Glutamatergic neuron (in vitro differentiated cells): ENCODE measurements at regions not wholly inside any gene's neighbourhood (a gene's known extent, or its start where the extent isn't known, plus 50 kb on each side); places are given as distances from the start of the nearest gene placed in this dataset.
"Not testable (repeated sequence)": the region's sequence is repeated elsewhere in the genome, so short reads cannot be mapped to it uniquely, and the experiment has no call there.

Experiments
- DNase-seq: peaks from one replicate; pipeline ENCODE4 v3.0.0; 2022
- H3K27ac Mint-ChIP-seq: one replicate; pipeline ENCODE4 v1.8.0; 2020; ENCODE audit warnings: mild to moderate bottlenecking, mixed read lengths, inconsistent platforms; ENCODE audit not compliant: unreplicated experiment
- H3K27me3 Mint-ChIP-seq: one replicate; pipeline ENCODE4 v1.8.0; 2020; ENCODE audit warnings: mild to moderate bottlenecking, moderate library complexity, mixed read lengths, inconsistent platforms; ENCODE audit not compliant: unreplicated experiment
- H3K36me3 Mint-ChIP-seq: one replicate; pipeline ENCODE4 v1.8.0; 2020; ENCODE audit warnings: mild to moderate bottlenecking, mixed read lengths, inconsistent platforms; ENCODE audit not compliant: unreplicated experiment
- H3K4me1 Mint-ChIP-seq: one replicate; pipeline ENCODE4 v1.8.0; 2020; ENCODE audit warnings: mild to moderate bottlenecking, low read depth, mixed read lengths, inconsistent platforms; ENCODE audit not compliant: unreplicated experiment
- H3K4me3 Mint-ChIP-seq: one replicate; pipeline ENCODE4 v1.8.0; 2020; ENCODE audit warnings: mild to moderate bottlenecking, mixed read lengths, inconsistent platforms; ENCODE audit not compliant: unreplicated experiment
- H3K9me3 Mint-ChIP-seq: one replicate; pipeline ENCODE4 v1.8.0; 2020; ENCODE audit warnings: mild to moderate bottlenecking, moderate library complexity, mixed read lengths, inconsistent platforms; ENCODE audit not compliant: unreplicated experiment
- CTCF ChIP-seq: fragments of 200-600 bp; sonication (generic); IDR thresholded peaks from one replicate; pipeline ENCODE4 v1.5.0; 2021; ENCODE audit not compliant: partially characterized antibody, unreplicated experiment

GRCh38 chr3:90182291-90182976, 1075.0 kb downstream of the EPHA3 start:
- DNase-seq = peak; percentile 16

DNA sequence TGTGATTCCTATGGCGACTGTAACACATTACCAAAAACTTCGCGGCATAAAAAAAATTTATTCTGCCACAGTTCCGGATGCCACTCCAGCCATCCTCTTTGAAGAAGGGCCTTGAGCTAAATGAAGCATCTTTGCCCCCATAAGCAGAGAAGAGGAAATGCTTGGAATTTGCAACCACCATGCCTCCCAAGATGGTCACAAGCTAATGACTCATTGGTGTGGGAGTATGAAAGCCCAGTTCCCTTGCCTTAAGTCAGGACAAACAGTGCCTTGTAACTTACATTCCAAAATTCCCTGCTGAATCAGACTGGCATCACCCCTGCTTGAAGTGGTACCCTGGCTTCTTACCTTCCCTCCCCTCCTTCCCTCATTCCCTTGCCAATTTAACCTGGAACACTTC, 1077.4 kb downstream of the EPHA3 start:
- peaks cover 2% of the 10 kb centered on the region for H3K9me3 Mint-ChIP-seq
- H3K4me1 Mint-ChIP-seq = no peaks in the 10 kb centered on the region
- no peak for DNase-seq
- H3K27me3 Mint-ChIP-seq = no peaks in the 10 kb centered on the region
- H3K4me3 Mint-ChIP-seq = no peak overlapping the region
- H3K36me3 Mint-ChIP-seq = no peaks in the 10 kb centered on the region
- no peak for TF ChIP-seq CTCF
- H3K27ac Mint-ChIP-seq = no peak overlapping the region

More at GRCh38 chr3:90182291-90182976, 1075.0 kb downstream of the EPHA3 start:
- H3K36me3 Mint-ChIP-seq, H3K27me3 Mint-ChIP-seq, H3K4me1 Mint-ChIP-seq, H3K27ac Mint-ChIP-seq, H3K9me3 Mint-ChIP-seq: not testable (repeated sequence)
- peak; percentile 69 for TF ChIP-seq CTCF
- H3K4me3 Mint-ChIP-seq = peak overlapping the region; percentile 65

- DNase-seq, H3K36me3 Mint-ChIP-seq, H3K4me1 Mint-ChIP-seq, H3K27me3 Mint-ChIP-seq, H3K4me3 Mint-ChIP-seq, H3K27ac Mint-ChIP-seq, H3K9me3 Mint-ChIP-seq: not testable (repeated sequence)
These were observed 1090.0 kb downstream of the EPHA3 start for GRCh38 chr3:90197383-90197782.

DNA sequence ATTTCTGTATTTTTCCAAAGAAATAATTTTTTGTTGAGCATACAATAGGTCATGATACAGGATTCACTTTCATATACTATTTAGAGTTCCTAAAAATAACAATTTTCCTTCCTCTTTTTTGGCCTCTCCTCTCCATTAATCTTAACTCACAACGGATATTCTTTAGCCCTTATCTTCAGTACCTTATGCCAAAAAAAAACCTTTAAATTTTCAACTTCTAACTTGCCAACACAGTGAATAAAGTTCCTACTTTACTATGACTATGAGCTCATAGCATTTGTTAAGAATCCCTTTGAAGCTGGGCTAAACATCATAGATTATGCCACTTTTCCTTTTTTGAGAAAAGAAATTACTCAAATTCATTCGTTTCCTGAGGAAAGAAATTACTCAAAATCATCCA, 1095.5 kb downstream of the EPHA3 start:
- H3K27me3 Mint-ChIP-seq, H3K27ac Mint-ChIP-seq, DNase-seq, H3K36me3 Mint-ChIP-seq, H3K9me3 Mint-ChIP-seq, H3K4me3 Mint-ChIP-seq, H3K4me1 Mint-ChIP-seq: not testable (repeated sequence)

DNA sequence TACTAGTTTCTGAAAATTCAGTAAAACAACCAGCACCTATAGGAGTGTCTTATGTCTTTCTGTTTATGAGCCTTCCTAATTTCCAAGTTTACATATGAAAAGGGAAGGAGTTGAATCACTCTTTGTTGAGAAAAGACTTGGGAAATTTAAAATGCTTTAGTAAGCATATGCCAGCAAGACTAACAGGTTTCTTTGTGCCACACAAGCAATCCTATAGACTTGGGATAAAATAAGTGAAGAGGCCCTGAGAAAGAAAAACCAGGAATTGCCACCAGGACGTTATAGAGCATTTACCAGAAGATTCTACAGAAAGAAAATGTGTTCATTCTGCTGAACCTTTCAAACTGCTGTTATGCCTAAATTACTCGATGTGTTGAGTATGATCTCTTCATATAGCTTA, 1099.1 kb downstream of the EPHA3 start:
- not testable (repeated sequence) for H3K27me3 Mint-ChIP-seq, H3K4me3 Mint-ChIP-seq, H3K36me3 Mint-ChIP-seq, DNase-seq, H3K9me3 Mint-ChIP-seq, H3K4me1 Mint-ChIP-seq, H3K27ac Mint-ChIP-seq

GRCh38 chr3:90207353-90208097, 1100.1 kb downstream of the EPHA3 start:
- not testable (repeated sequence) for H3K4me1 Mint-ChIP-seq, H3K9me3 Mint-ChIP-seq, H3K4me3 Mint-ChIP-seq, H3K27me3 Mint-ChIP-seq, H3K27ac Mint-ChIP-seq, H3K36me3 Mint-ChIP-seq, DNase-seq

- TF ChIP-seq CTCF = no peak
- Mint-ChIP-seq H3K27me3 (peaks cover 2% of the 10 kb centered on the region), H3K36me3 (peaks cover 5% of the 10 kb centered on the region), H3K4me3 (no peak overlapping the region), H3K4me1 (no peaks in the 10 kb centered on the region), H3K27ac (no peak overlapping the region), H3K9me3 (no peaks in the 10 kb centered on the region)
- no peak for DNase-seq
These were observed 1114.5 kb downstream of the EPHA3 start for GRCh38 chr3:90221900-90222299.
